ENCODE measurements at regions not wholly inside any gene's neighbourhood (a gene's known extent, or its start where the extent isn't known, plus 50 kb on each side); places are given as distances from the start of the nearest gene placed in this dataset.

- Mint-ChIP-seq H3K9me3 (peaks cover 8% of the 10 kb centered on the region), H3K4me3 (no peak overlapping the region), H3K36me3 (ENCODE audit: low read depth) (no peaks in the 10 kb centered on the region), H3K27ac (no peak overlapping the region), H3K27me3 (no peaks in the 10 kb centered on the region), H3K4me1 (ENCODE audit: low read depth) (no peaks in the 10 kb centered on the region)
- intact Hi-C loops (cut with DNase I, micrococcal nuclease) = no loop called here
- DNase-seq = no peak
- ChIA-PET POLR2A (no interaction called here), CTCF (no interaction called here)
- no peaks in the 10 kb centered on the region for H3K4me1 ChIP-seq (ENCODE audit: insufficient read depth, low read length)
- peaks cover 13 to 14% of the 10 kb centered on the region in 2 experiments for H3K9me3 ChIP-seq (ENCODE audit: control insufficient read depth in 1 of 2, insufficient read depth in 1 of 2, low read length in 2 of 2)
- no peak overlapping the region for H3K4me3 ChIP-seq (ENCODE audit: low read length)
- ATAC-seq (ENCODE audit: poor library complexity) = no peak
- no peaks in the 10 kb centered on the region for H3K36me3 ChIP-seq (ENCODE audit: insufficient read depth, low read length)
- H3K27me3 ChIP-seq (ENCODE audit: control insufficient read depth in 1 of 2, insufficient read depth in 2 of 2, low read length in 2 of 2) = no peaks in the 10 kb centered on the region
- TF ChIP-seq, protein P1, sequence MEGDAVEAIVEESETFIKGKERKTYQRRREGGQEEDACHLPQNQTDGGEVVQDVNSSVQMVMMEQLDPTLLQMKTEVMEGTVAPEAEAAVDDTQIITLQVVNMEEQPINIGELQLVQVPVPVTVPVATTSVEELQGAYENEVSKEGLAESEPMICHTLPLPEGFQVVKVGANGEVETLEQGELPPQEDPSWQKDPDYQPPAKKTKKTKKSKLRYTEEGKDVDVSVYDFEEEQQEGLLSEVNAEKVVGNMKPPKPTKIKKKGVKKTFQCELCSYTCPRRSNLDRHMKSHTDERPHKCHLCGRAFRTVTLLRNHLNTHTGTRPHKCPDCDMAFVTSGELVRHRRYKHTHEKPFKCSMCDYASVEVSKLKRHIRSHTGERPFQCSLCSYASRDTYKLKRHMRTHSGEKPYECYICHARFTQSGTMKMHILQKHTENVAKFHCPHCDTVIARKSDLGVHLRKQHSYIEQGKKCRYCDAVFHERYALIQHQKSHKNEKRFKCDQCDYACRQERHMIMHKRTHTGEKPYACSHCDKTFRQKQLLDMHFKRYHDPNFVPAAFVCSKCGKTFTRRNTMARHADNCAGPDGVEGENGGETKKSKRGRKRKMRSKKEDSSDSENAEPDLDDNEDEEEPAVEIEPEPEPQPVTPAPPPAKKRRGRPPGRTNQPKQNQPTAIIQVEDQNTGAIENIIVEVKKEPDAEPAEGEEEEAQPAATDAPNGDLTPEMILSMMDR (IDR thresholded peaks at IDR 0.05) = no peak
- H3K27ac ChIP-seq (ENCODE audit: low read depth in 1 of 2, low read length in 2 of 2) = no peak overlapping the region
Measured at GRCh38 chr5:29389993-29390392, 1803.5 kb upstream of the CDH6 start.

DNA sequence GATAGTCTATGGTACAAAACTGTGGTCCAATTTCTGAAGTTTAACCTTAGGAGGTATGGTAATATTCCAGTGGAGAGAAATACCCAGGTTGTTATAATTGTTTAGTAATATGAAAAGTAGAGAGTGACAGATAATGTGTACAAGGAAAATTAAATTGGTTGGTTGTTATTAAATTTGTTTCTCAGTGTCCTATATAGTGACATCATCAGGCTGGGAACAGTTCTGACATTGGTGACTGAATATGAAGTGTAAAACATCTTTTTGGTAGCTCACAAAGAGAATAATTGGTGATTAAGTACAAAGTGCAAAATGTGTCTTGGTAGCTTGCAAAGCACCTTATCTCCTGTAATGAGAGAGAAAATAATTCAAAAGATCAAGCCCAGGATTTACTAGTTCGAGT is 1806.1 kb upstream of the CDH6 start:
- DNase-seq (no peak), ATAC-seq (ENCODE audit: poor library complexity) (no peak)
- Mint-ChIP-seq H3K9me3 (peaks cover 11% of the 10 kb centered on the region), H3K27ac (no peak overlapping the region), H3K36me3 (ENCODE audit: low read depth) (no peaks in the 10 kb centered on the region), H3K4me3 (no peak overlapping the region), H3K27me3 (no peaks in the 10 kb centered on the region), H3K4me1 (ENCODE audit: low read depth) (no peaks in the 10 kb centered on the region)
- Histone ChIP-seq H3K9me3 (ENCODE audit: control insufficient read depth in 1 of 2, insufficient read depth in 1 of 2, low read length in 2 of 2) (peaks cover 7 to 14% of the 10 kb centered on the region in 2 experiments), H3K4me3 (ENCODE audit: low read length) (no peak overlapping the region), H3K36me3 (ENCODE audit: insufficient read depth, low read length) (no peaks in the 10 kb centered on the region), H3K27me3 (ENCODE audit: control insufficient read depth in 1 of 2, insufficient read depth in 2 of 2, low read length in 2 of 2) (no peaks in the 10 kb centered on the region), H3K27ac (ENCODE audit: low read depth in 1 of 2, low read length in 2 of 2) (no peak overlapping the region), H3K4me1 (ENCODE audit: insufficient read depth, low read length) (no peaks in the 10 kb centered on the region)
- POLR2A ChIA-PET = no interaction called here
- TF ChIP-seq, protein P1 (IDR thresholded peaks at IDR 0.05) = no peak
- intact Hi-C loops (cut with DNase I, micrococcal nuclease) = no loop called here
- CTCF ChIA-PET = no interaction called here

DNA sequence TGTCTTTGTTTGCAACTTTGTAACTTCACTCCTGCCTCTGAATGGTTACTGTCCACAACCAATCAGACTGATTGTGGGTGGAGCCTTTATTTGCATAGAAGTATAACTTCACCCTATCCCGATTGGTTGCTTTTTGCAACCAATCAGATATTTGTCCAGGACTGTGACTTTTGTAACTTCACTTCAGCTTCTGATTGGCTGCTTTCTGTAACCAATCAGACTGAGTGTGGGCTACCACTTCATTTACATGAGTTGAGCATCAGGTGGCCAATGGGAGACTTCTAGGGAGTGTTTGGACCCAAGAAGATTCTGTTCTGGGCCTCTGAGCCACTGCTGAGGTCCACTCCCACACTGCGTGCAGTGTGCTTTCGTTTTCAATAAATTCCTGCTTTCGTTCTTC is 1810.7 kb upstream of the CDH6 start:
- CTCF ChIA-PET = no interaction called here
- ATAC-seq (ENCODE audit: poor library complexity) = no peak
- H3K4me3 Mint-ChIP-seq = no peak overlapping the region
- POLR2A ChIA-PET = no interaction called here
- Histone ChIP-seq H3K36me3 (ENCODE audit: insufficient read depth, low read length) (no peaks in the 10 kb centered on the region), H3K27me3 (ENCODE audit: control insufficient read depth in 1 of 2, insufficient read depth in 2 of 2, low read length in 2 of 2) (no peaks in the 10 kb centered on the region), H3K4me3 (ENCODE audit: low read length) (no peak overlapping the region), H3K4me1 (ENCODE audit: insufficient read depth, low read length) (no peaks in the 10 kb centered on the region), H3K27ac (ENCODE audit: low read depth in 1 of 2, low read length in 2 of 2) (no peak overlapping the region), H3K9me3 (ENCODE audit: control insufficient read depth in 1 of 2, insufficient read depth in 1 of 2, low read length in 2 of 2) (peaks cover 0 to 6% of the 10 kb centered on the region in 2 experiments)
- TF ChIP-seq, protein P1 (IDR thresholded peaks at IDR 0.05) = no peak
- no peaks in the 10 kb centered on the region for H3K27me3 Mint-ChIP-seq
- no peaks in the 10 kb centered on the region for H3K36me3 Mint-ChIP-seq (ENCODE audit: low read depth)
- no peaks in the 10 kb centered on the region for H3K4me1 Mint-ChIP-seq (ENCODE audit: low read depth)
- no peak for DNase-seq
- H3K27ac Mint-ChIP-seq = no peak overlapping the region
- peaks cover 3% of the 10 kb centered on the region for H3K9me3 Mint-ChIP-seq
- intact Hi-C loops (cut with DNase I, micrococcal nuclease) = no loop called here

All from CD4-positive, alpha-beta T cell (primary cell).